SK-N-SH treated with all-trans-retinoic acid at 6 μM for 48 hours (cell line): ENCODE measurements at regions not wholly inside any gene's neighbourhood (a gene's known extent, or its start where the extent isn't known, plus 50 kb on each side); places are given as distances from the start of the nearest gene placed in this dataset.

Experiments
- ATAC-seq: fragments of 200-7000 bp; cut with Tn5 transposase; 3 replicates; pipeline ENCODE4 v1.9.1; 2020; ENCODE audit warnings: mild to moderate bottlenecking, moderate library complexity
- ARNTL ChIP-seq: fragments of 450-650 bp; formaldehyde crosslinking; IDR thresholded peaks from 2 replicates; pipeline ENCODE4 v1.5.0; 2020; ENCODE audit warnings: low read depth, mild to moderate bottlenecking, moderate library complexity, borderline replicate concordance
- BACH2 ChIP-seq: fragments of 250-450 bp; sonication (Bioruptor Pico); IDR thresholded peaks from 2 replicates; pipeline ENCODE4 v1.9.0; 2021; ENCODE audit warnings: mild to moderate bottlenecking, borderline replicate concordance
- CSDC2 ChIP-seq: fragments of 250-450 bp; sonication (Bioruptor Pico); IDR thresholded peaks from 2 replicates; pipeline ENCODE4 v1.5.0; 2020; ENCODE audit warnings: mild to moderate bottlenecking, moderate library complexity
- GLIS3 ChIP-seq: fragments of 250-450 bp; sonication (Bioruptor Pico); IDR thresholded peaks from 2 replicates; pipeline ENCODE4 v1.5.0; 2020; ENCODE audit warnings: mild to moderate bottlenecking, moderate library complexity
- ISL1 ChIP-seq: fragments of 250-450 bp; sonication (Bioruptor Pico); IDR thresholded peaks from 2 replicates; pipeline ENCODE4 v2.1.2; 2022; ENCODE audit warnings: mild to moderate bottlenecking, moderate library complexity
- OSR1 ChIP-seq: fragments of 250-450 bp; sonication (Bioruptor Pico); IDR thresholded peaks from 2 replicates; pipeline ENCODE4 v1.8.0; 2022; ENCODE audit warnings: moderate library complexity, mild to moderate bottlenecking, inconsistent platforms
- PPARA ChIP-seq: fragments of 250-450 bp; sonication (Bioruptor Pico); IDR thresholded peaks from 2 replicates; pipeline ENCODE4 v1.5.0; 2020; ENCODE audit warnings: mild to moderate bottlenecking, borderline replicate concordance
- RARB ChIP-seq: fragments of 250-450 bp; sonication (Bioruptor Pico); IDR thresholded peaks from 2 replicates; pipeline ENCODE4 v1.8.0; 2021; ENCODE audit warnings: mild to moderate bottlenecking, moderate library complexity
- SNAI2 ChIP-seq: fragments of 250-450 bp; sonication (Bioruptor Pico); IDR thresholded peaks from 2 replicates; pipeline ENCODE4 v1.5.0; 2020; ENCODE audit warnings: mild to moderate bottlenecking, moderate library complexity
- TCF4 ChIP-seq: fragments of 250-450 bp; sonication (Bioruptor Pico); IDR thresholded peaks from 2 replicates; pipeline ENCODE4 v1.8.0; 2021; ENCODE audit warnings: mild to moderate bottlenecking, moderate library complexity, borderline replicate concordance
- TOX ChIP-seq: fragments of 250-450 bp; sonication (Bioruptor Pico); IDR thresholded peaks from 2 replicates; pipeline ENCODE4 v1.8.0; 2021; ENCODE audit warnings: mild to moderate bottlenecking, moderate library complexity, borderline replicate concordance
- ZC3H10 ChIP-seq: fragments of 250-450 bp; sonication (Bioruptor Pico); IDR thresholded peaks from 2 replicates; pipeline ENCODE4 v1.5.1; 2021; ENCODE audit warnings: mild to moderate bottlenecking, moderate library complexity
- ZFP30 ChIP-seq: fragments of 450-650 bp; formaldehyde crosslinking; IDR thresholded peaks from 2 replicates; pipeline ENCODE4 v1.5.0; 2022; ENCODE audit warnings: mild to moderate bottlenecking, moderate library complexity
- ZNF565 ChIP-seq: fragments of 450-650 bp; formaldehyde crosslinking; conservative IDR thresholded peaks from 2 replicates; pipeline ENCODE4 v1.5.0; 2020; ENCODE audit warnings: low read depth, mild to moderate bottlenecking, moderate library complexity
- ZNF70 ChIP-seq: fragments of 450-650 bp; formaldehyde crosslinking; IDR thresholded peaks from 2 replicates; pipeline ENCODE4 v1.5.0; 2020; ENCODE audit warnings: mild to moderate bottlenecking, moderate library complexity
- ZNF8 ChIP-seq: fragments of 450-650 bp; formaldehyde crosslinking; IDR thresholded peaks from 2 replicates; pipeline ENCODE4 v1.5.0; 2020; ENCODE audit warnings: mild to moderate bottlenecking, moderate library complexity
- TF ChIP-seq, protein P1 (sequence below): fragments of 250-450 bp; sonication (Bioruptor Pico); IDR thresholded peaks from 2 replicates; pipeline ENCODE4 v1.8.0; 2020; ENCODE audit warnings: mild to moderate bottlenecking, moderate library complexity, borderline replicate concordance
- TF ChIP-seq, protein P2 (sequence below): fragments of 250-450 bp; sonication (Bioruptor Pico); IDR thresholded peaks from 2 replicates; pipeline ENCODE4 v1.5.1; 2021; ENCODE audit warnings: mild to moderate bottlenecking, moderate library complexity
- TF ChIP-seq, protein P3 (sequence below): fragments of 250-450 bp; sonication (Bioruptor Pico); IDR thresholded peaks from 2 replicates; pipeline ENCODE4 v1.8.0; 2021; ENCODE audit warnings: low read depth, mild to moderate bottlenecking, moderate library complexity, borderline replicate concordance
- TF ChIP-seq, protein P4 (sequence below): fragments of 250-450 bp; sonication (Bioruptor Pico); IDR thresholded peaks from 2 replicates; pipeline ENCODE4 v1.5.0; 2020; ENCODE audit warnings: mild to moderate bottlenecking, moderate library complexity

DNA sequence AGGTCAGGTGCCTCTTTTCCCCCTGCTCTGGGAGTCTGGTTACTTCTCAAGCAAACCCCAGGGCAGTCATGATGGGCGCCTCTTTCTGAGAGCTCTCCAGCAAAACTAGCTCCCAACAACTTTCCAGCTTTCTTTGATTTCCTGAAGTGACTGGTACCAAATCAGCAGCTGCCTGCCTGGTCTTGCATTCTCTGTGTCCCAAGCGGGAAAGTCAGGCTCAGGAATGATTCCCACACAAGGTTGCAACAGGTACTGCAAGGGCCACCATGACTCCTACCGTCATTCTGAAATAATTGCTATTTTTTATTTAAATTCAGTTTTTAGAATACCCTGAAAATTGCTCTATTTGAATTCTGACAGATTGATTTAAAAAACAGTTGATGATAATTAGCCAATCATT is 658.7 kb downstream of the SQOR start (continued):
- TF ChIP-seq OSR1 (CRISPR knock-in tag): no peak
- no peak for TF ChIP-seq ISL1 (CRISPR knock-in tag)
- TF ChIP-seq, protein P1, sequence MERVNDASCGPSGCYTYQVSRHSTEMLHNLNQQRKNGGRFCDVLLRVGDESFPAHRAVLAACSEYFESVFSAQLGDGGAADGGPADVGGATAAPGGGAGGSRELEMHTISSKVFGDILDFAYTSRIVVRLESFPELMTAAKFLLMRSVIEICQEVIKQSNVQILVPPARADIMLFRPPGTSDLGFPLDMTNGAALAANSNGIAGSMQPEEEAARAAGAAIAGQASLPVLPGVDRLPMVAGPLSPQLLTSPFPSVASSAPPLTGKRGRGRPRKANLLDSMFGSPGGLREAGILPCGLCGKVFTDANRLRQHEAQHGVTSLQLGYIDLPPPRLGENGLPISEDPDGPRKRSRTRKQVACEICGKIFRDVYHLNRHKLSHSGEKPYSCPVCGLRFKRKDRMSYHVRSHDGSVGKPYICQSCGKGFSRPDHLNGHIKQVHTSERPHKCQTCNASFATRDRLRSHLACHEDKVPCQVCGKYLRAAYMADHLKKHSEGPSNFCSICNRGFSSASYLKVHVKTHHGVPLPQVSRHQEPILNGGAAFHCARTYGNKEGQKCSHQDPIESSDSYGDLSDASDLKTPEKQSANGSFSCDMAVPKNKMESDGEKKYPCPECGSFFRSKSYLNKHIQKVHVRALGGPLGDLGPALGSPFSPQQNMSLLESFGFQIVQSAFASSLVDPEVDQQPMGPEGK: no peak
- no peak for TF ChIP-seq TCF4 (CRISPR knock-in tag)
- TF ChIP-seq GLIS3 (CRISPR knock-in tag): no peak
- TF ChIP-seq, all 23 proteins: peak for 0

DNA sequence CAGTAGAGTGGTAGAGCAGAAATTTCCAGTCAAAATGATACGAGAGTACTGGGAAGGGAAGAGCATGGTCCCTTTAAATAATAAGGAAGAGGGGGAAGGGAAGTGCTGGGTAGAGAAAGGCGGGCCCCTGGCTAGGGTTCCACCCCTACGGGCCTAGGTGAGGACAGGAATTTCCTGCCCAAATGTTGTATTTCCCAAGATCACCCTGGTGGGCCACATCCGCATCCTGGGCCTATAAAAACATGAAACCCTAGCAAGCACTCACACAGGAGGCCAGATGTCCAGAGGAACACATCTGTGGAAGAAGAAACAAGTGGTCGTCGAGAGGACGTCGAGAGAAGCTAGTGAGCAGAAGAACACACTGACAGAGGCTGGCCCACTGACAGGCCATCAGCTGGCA is 661.2 kb downstream of the SQOR start:
- ATAC-seq: no peak
- no peak for TF ChIP-seq SNAI2 (CRISPR knock-in tag)
- TF ChIP-seq ZC3H10 (CRISPR knock-in tag): no peak
- TF ChIP-seq, protein P1: no peak
- no peak for TF ChIP-seq TOX (CRISPR knock-in tag)

DNA sequence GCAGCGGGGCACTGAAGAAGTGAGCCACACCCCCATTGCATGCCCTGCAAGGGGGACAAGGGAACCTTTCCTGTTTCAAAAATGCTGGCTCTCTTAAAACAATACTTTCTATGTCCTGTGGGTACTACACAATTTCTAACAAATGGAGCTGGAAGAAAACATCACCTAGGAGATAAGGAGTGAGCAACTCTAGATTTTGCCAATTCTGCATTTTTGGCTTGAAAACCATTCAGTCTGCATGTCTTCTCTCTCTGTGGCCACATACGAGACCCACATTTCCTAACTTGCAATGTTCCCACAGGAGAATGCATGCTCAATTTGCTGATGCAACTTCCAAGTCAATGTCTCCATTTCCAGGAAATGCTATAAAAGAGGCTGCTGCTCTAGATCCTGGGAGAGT is 662.0 kb downstream of the SQOR start:
- TF ChIP-seq, protein P2, sequence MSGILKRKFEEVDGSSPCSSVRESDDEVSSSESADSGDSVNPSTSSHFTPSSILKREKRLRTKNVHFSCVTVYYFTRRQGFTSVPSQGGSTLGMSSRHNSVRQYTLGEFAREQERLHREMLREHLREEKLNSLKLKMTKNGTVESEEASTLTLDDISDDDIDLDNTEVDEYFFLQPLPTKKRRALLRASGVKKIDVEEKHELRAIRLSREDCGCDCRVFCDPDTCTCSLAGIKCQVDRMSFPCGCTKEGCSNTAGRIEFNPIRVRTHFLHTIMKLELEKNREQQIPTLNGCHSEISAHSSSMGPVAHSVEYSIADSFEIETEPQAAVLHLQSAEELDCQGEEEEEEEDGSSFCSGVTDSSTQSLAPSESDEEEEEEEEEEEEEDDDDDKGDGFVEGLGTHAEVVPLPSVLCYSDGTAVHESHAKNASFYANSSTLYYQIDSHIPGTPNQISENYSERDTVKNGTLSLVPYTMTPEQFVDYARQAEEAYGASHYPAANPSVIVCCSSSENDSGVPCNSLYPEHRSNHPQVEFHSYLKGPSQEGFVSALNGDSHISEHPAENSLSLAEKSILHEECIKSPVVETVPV (CRISPR knock-in tag): no peak
- TF ChIP-seq CSDC2 (CRISPR knock-in tag): no peak
- no peak for TF ChIP-seq ZC3H10 (CRISPR knock-in tag)
- no peak for TF ChIP-seq ZFP30 (CRISPR knock-in tag)
- no peak for TF ChIP-seq RARB (CRISPR knock-in tag)
- TF ChIP-seq, protein P3, sequence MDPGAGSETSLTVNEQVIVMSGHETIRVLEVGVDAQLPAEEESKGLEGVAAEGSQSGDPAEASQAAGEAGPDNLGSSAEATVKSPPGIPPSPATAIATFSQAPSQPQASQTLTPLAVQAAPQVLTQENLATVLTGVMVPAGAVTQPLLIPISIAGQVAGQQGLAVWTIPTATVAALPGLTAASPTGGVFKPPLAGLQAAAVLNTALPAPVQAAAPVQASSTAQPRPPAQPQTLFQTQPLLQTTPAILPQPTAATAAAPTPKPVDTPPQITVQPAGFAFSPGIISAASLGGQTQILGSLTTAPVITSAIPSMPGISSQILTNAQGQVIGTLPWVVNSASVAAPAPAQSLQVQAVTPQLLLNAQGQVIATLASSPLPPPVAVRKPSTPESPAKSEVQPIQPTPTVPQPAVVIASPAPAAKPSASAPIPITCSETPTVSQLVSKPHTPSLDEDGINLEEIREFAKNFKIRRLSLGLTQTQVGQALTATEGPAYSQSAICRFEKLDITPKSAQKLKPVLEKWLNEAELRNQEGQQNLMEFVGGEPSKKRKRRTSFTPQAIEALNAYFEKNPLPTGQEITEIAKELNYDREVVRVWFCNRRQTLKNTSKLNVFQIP: no peak
- TF ChIP-seq OSR1 (CRISPR knock-in tag): no peak
- TF ChIP-seq ZNF70 (CRISPR knock-in tag): no peak
- TF ChIP-seq GLIS3 (CRISPR knock-in tag): no peak
- no peak for TF ChIP-seq PPARA (CRISPR knock-in tag)
- TF ChIP-seq ARNTL (CRISPR knock-in tag): no peak
- no peak for TF ChIP-seq SNAI2 (CRISPR knock-in tag)
- TF ChIP-seq, protein P4, sequence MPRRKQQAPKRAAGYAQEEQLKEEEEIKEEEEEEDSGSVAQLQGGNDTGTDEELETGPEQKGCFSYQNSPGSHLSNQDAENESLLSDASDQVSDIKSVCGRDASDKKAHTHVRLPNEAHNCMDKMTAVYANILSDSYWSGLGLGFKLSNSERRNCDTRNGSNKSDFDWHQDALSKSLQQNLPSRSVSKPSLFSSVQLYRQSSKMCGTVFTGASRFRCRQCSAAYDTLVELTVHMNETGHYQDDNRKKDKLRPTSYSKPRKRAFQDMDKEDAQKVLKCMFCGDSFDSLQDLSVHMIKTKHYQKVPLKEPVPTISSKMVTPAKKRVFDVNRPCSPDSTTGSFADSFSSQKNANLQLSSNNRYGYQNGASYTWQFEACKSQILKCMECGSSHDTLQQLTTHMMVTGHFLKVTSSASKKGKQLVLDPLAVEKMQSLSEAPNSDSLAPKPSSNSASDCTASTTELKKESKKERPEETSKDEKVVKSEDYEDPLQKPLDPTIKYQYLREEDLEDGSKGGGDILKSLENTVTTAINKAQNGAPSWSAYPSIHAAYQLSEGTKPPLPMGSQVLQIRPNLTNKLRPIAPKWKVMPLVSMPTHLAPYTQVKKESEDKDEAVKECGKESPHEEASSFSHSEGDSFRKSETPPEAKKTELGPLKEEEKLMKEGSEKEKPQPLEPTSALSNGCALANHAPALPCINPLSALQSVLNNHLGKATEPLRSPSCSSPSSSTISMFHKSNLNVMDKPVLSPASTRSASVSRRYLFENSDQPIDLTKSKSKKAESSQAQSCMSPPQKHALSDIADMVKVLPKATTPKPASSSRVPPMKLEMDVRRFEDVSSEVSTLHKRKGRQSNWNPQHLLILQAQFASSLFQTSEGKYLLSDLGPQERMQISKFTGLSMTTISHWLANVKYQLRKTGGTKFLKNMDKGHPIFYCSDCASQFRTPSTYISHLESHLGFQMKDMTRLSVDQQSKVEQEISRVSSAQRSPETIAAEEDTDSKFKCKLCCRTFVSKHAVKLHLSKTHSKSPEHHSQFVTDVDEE: no peak
- no peak for TF ChIP-seq ZNF8 (CRISPR knock-in tag)
- TF ChIP-seq, protein P1: no peak
- no peak for TF ChIP-seq TCF4 (CRISPR knock-in tag)
- no peak for TF ChIP-seq ZNF565 (CRISPR knock-in tag)
- TF ChIP-seq BACH2: no peak
- ATAC-seq: no peak
